ENCODE measurements at regions not wholly inside any gene's neighbourhood (a gene's known extent, or its start where the extent isn't known, plus 50 kb on each side); places are given as distances from the start of the nearest gene placed in this dataset.

DNA sequence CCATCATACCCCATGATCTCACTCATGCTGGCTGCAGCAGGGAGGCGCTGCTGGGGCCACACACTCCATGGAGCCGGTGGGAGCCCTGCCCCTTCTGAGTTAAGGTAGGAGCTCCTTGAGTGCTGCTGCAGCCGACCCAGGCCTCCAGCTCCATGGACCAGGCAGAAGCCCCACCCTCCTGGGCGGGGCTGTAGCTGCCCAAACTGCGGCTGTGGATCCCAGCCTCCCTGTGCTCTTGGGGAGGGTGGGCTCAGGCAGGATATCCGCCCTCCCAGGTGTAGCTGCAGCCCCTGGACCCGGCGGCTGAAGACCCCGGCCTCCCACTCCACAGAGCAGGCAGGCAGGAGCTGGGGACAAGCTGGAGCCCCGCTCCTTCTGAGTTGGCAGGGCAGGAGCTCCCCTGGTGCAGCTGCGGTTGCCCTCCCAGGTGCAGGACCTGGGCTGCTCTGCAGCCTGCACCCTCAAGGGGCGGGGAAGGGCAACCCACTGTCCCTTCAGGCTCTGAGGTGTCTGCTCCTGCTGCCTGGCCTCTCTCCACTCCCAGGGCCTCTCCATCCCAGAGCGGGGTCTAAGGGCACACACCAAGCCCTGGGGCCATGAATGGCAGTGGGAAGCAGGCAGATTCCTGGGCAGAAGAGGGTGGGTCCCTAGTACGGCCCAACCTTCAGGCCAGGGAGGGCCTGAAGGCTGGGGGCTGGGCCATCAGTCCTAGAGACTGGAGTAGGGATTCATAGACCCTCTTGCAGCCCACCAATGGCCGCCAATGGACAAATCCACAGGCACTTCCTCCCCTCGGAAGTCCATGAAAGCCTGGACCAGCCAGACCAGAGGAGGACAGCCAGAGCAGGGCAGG is 466.1 kb downstream of the DTHD1 start:
- Histone ChIP-seq H3K4me2 (replicated peaks; ENCODE audit: extremely low read depth, low read length, poor library complexity, severe bottlenecking) (no peak overlapping the region), H3K79me2 (ENCODE audit: insufficient read depth, low read length) (no peaks in the 10 kb centered on the region), H3K9ac (ENCODE audit: insufficient read depth, low read length, poor library complexity, severe bottlenecking) (no peak overlapping the region), H3K4me1 (ENCODE audit: control insufficient read depth in 1 of 2, insufficient read depth in 2 of 2, low read length in 2 of 2) (no peaks in the 10 kb centered on the region), H4K20me1 (ENCODE audit: insufficient read depth, low read length) (no peaks in the 10 kb centered on the region), H3K27ac (ENCODE audit: low read depth in 1 of 2, low read length in 2 of 2) (no peak overlapping the region), H2AFZ (ENCODE audit: insufficient read depth, low read depth, low read length, poor library complexity, severe bottlenecking) (no peak overlapping the region), H3K36me3 (replicated peaks in 1 of 2; ENCODE audit: control insufficient read depth in 1 of 2, insufficient read depth in 2 of 2, low read length in 2 of 2) (no peaks in the 10 kb centered on the region), H3K27me3 (ENCODE audit: control insufficient read depth in 2 of 2, insufficient read depth in 2 of 2, low read length in 2 of 2) (no peaks in the 10 kb centered on the region), H3K4me3 (replicated peaks in 1 of 3; ENCODE audit: low read depth in 2 of 3, low read length in 3 of 3) (no peak overlapping the region), H3K9me3 (replicated peaks in 1 of 2; ENCODE audit: control insufficient read depth in 1 of 2, insufficient read depth in 1 of 2, low read length in 2 of 2) (peaks cover 0 to 6% of the 10 kb centered on the region in 2 donors)
- DNase-seq: no peak
- peaks cover 0 to 7% (median 2%) of the 10 kb centered on the region in 7 donors for H3K9me3 Mint-ChIP-seq
- H3K4me1 Mint-ChIP-seq: no peaks in the 10 kb centered on the region
- intact Hi-C loops (cut with micrococcal nuclease): no loop called here
- TF ChIP-seq, protein P1, sequence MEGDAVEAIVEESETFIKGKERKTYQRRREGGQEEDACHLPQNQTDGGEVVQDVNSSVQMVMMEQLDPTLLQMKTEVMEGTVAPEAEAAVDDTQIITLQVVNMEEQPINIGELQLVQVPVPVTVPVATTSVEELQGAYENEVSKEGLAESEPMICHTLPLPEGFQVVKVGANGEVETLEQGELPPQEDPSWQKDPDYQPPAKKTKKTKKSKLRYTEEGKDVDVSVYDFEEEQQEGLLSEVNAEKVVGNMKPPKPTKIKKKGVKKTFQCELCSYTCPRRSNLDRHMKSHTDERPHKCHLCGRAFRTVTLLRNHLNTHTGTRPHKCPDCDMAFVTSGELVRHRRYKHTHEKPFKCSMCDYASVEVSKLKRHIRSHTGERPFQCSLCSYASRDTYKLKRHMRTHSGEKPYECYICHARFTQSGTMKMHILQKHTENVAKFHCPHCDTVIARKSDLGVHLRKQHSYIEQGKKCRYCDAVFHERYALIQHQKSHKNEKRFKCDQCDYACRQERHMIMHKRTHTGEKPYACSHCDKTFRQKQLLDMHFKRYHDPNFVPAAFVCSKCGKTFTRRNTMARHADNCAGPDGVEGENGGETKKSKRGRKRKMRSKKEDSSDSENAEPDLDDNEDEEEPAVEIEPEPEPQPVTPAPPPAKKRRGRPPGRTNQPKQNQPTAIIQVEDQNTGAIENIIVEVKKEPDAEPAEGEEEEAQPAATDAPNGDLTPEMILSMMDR (IDR thresholded peaks at IDR 0.05): no peak
- no peak overlapping the region for H3K27ac Mint-ChIP-seq
- H3K27me3 Mint-ChIP-seq (ENCODE audit: low read depth in 3 of 3): peaks cover 0 to 3% (median 0%) of the 10 kb centered on the region in 3 donors
- no peaks in the 10 kb centered on the region for H3K36me3 Mint-ChIP-seq
- WGBS (ENCODE audit: insufficient coverage): 84% methylated on average over 13 of the region's 16 CpGs
- no peak overlapping the region for H3K4me3 Mint-ChIP-seq

DNA sequence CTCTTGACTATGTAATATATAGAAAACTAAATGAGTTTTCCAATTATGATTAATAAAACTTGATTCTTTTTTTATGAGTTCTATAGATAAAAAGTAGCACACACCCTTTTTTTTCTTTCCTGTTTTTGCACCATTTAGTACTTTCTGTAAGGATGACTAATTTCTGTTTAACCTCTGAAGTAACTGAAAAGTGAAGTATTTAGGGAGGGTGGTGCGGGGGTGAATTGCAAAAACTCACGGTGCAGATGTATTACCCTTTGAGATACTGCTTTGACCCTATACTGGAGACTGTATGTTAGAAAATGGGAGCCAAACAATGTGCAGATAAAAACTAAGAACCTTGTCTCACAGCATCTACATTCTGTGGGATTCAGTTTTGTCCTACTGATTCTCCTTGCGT is 471.6 kb downstream of the DTHD1 start:
- Histone ChIP-seq H3K4me2 (replicated peaks; ENCODE audit: extremely low read depth, low read length, poor library complexity, severe bottlenecking) (no peak overlapping the region), H3K9me3 (replicated peaks in 1 of 2; ENCODE audit: control insufficient read depth in 1 of 2, insufficient read depth in 1 of 2, low read length in 2 of 2) (no peaks in the 10 kb centered on the region), H3K9ac (ENCODE audit: insufficient read depth, low read length, poor library complexity, severe bottlenecking) (no peak overlapping the region), H4K20me1 (ENCODE audit: insufficient read depth, low read length) (no peaks in the 10 kb centered on the region), H3K4me1 (ENCODE audit: control insufficient read depth in 1 of 2, insufficient read depth in 2 of 2, low read length in 2 of 2) (no peaks in the 10 kb centered on the region), H3K4me3 (replicated peaks in 1 of 3; ENCODE audit: low read depth in 2 of 3, low read length in 3 of 3) (no peak overlapping the region), H3K27ac (ENCODE audit: low read depth in 1 of 2, low read length in 2 of 2) (no peak overlapping the region), H3K36me3 (replicated peaks in 1 of 2; ENCODE audit: control insufficient read depth in 1 of 2, insufficient read depth in 2 of 2, low read length in 2 of 2) (no peaks in the 10 kb centered on the region), H3K27me3 (ENCODE audit: control insufficient read depth in 2 of 2, insufficient read depth in 2 of 2, low read length in 2 of 2) (no peaks in the 10 kb centered on the region), H2AFZ (ENCODE audit: insufficient read depth, low read depth, low read length, poor library complexity, severe bottlenecking) (no peak overlapping the region), H3K79me2 (ENCODE audit: insufficient read depth, low read length) (no peaks in the 10 kb centered on the region)
- H3K4me1 Mint-ChIP-seq: no peaks in the 10 kb centered on the region
- no peaks in the 10 kb centered on the region for H3K36me3 Mint-ChIP-seq
- intact Hi-C loops (cut with micrococcal nuclease): no loop called here
- TF ChIP-seq, protein P1 (IDR thresholded peaks at IDR 0.05): no peak
- no peak for DNase-seq
- H3K27me3 Mint-ChIP-seq (ENCODE audit: low read depth in 3 of 3): peaks cover 0 to 2% (median 0%) of the 10 kb centered on the region in 3 donors
- H3K27ac Mint-ChIP-seq: no peak overlapping the region
- H3K9me3 Mint-ChIP-seq: peaks cover 0 to 9% (median 1%) of the 10 kb centered on the region in 7 donors
- no CpG with 5 or more reads among the region's 3 CpGs for WGBS (ENCODE audit: insufficient coverage)
- H3K4me3 Mint-ChIP-seq: no peak overlapping the region
